ENCODE measurements at regions not wholly inside any gene's neighbourhood (a gene's known extent, or its start where the extent isn't known, plus 50 kb on each side); places are given as distances from the start of the nearest gene placed in this dataset.

GRCh38 chr7:33819658-33820057 lies 85.7 kb upstream of the BMPER start:
- ChIA-PET CTCF (no interaction called here), POLR2A (no interaction called here)
- Histone ChIP-seq H3K9me3 (ENCODE audit: control insufficient read depth, insufficient read depth, low read depth, low read length) (no peaks in the 10 kb centered on the region), H3K36me3 (ENCODE audit: control insufficient read depth, insufficient read depth, low read length) (no peaks in the 10 kb centered on the region), H3K27me3 (ENCODE audit: control insufficient read depth, insufficient read depth, low read length) (no peaks in the 10 kb centered on the region), H3K4me3 (ENCODE audit: low read depth in 2 of 2, low read length in 2 of 2) (no peak overlapping the region), H3K27ac (ENCODE audit: low read length) (no peak overlapping the region), H3K4me1 (ENCODE audit: control insufficient read depth, insufficient read depth, low read length) (no peaks in the 10 kb centered on the region; the same call in 1 of the 2 replicates)
- no TSS peak for BruUV-seq (replicated peaks)
- DNase-seq (ENCODE audit: low read depth, low spot score) (no peak), ATAC-seq (no peak)
- in situ Hi-C loops (cut with HindIII; ENCODE audit: low pct_unique_long_range_greater_than_20kb, low sequenced_read_pairs) (no loop called here), intact Hi-C loops (cut with micrococcal nuclease; ENCODE audit: unreplicated experiment) (no loop called here)
- no peak for TF ChIP-seq POLR2AphosphoS5 (IDR thresholded peaks at IDR 0.05; ENCODE audit: low read depth, low read length)
- no peak for TF ChIP-seq SIN3A (IDR thresholded peaks at IDR 0.05; ENCODE audit: borderline replicate concordance, insufficient read depth, low read depth, low read length)
- no peak for TF ChIP-seq REST (IDR thresholded peaks at IDR 0.05; ENCODE audit: insufficient read depth in 1 of 2, low read depth in 2 of 2, low read length in 1 of 2)

GRCh38 chr7:33820206-33820605 lies 85.1 kb upstream of the BMPER start:
- H3K4me3 ChIP-seq (ENCODE audit: low read depth in 2 of 2, low read length in 2 of 2): no peak overlapping the region
- intact Hi-C loops (cut with micrococcal nuclease; ENCODE audit: unreplicated experiment): no loop called here
- CTCF ChIA-PET: no interaction called here

More at GRCh38 chr7:33820206-33820605, 85.1 kb upstream of the BMPER start:
- TF ChIP-seq REST (IDR thresholded peaks at IDR 0.05; ENCODE audit: insufficient read depth in 1 of 2, low read depth in 2 of 2, low read length in 1 of 2) (no peak), SIN3A (IDR thresholded peaks at IDR 0.05; ENCODE audit: borderline replicate concordance, insufficient read depth, low read depth, low read length) (no peak), POLR2AphosphoS5 (IDR thresholded peaks at IDR 0.05; ENCODE audit: low read depth, low read length) (no peak), TCF7L2 (IDR thresholded peaks at IDR 0.05; ENCODE audit: low read depth, low read length) (no peak), CTCF (IDR thresholded peaks at IDR 0.05) (no peak)
- POLR2A ChIA-PET: no interaction called here
- H3K4me1 ChIP-seq (ENCODE audit: control insufficient read depth, insufficient read depth, low read length): no peaks in the 10 kb centered on the region
- no peaks in the 10 kb centered on the region for H3K36me3 ChIP-seq (ENCODE audit: control insufficient read depth, insufficient read depth, low read length)
- no peaks in the 10 kb centered on the region for H3K27me3 ChIP-seq (ENCODE audit: control insufficient read depth, insufficient read depth, low read length)
- in situ Hi-C loops (cut with HindIII; ENCODE audit: low pct_unique_long_range_greater_than_20kb, low sequenced_read_pairs): no loop called here
- no peak overlapping the region for H3K27ac ChIP-seq (ENCODE audit: low read length)
- BruUV-seq (replicated peaks): no TSS peak
- H3K9me3 ChIP-seq (ENCODE audit: control insufficient read depth, insufficient read depth, low read depth, low read length): no peaks in the 10 kb centered on the region
- ATAC-seq (no peak), DNase-seq (ENCODE audit: low read depth, low spot score) (no peak)
